ENCODE measurements at regions not wholly inside any gene's neighbourhood (a gene's known extent, or its start where the extent isn't known, plus 50 kb on each side); places are given as distances from the start of the nearest gene placed in this dataset.
A peak's percentile ranks its signal among the peaks of the same experiment; 100 is the strongest.
"Not testable (repeated sequence)": the region's sequence is repeated elsewhere in the genome, so short reads cannot be mapped to it uniquely, and the experiment has no call there.

GRCh38 chr15:21174761-21175160 lies 265.5 kb downstream of the POTEB3 start:
- H3K9me3 Mint-ChIP-seq, POLR2A ChIA-PET, DNase-seq, H3K27ac Mint-ChIP-seq, H3K4me3 Mint-ChIP-seq, H3K36me3 Mint-ChIP-seq, H3K4me1 Mint-ChIP-seq, ATAC-seq, H3K27me3 Mint-ChIP-seq: not testable (repeated sequence)

DNA sequence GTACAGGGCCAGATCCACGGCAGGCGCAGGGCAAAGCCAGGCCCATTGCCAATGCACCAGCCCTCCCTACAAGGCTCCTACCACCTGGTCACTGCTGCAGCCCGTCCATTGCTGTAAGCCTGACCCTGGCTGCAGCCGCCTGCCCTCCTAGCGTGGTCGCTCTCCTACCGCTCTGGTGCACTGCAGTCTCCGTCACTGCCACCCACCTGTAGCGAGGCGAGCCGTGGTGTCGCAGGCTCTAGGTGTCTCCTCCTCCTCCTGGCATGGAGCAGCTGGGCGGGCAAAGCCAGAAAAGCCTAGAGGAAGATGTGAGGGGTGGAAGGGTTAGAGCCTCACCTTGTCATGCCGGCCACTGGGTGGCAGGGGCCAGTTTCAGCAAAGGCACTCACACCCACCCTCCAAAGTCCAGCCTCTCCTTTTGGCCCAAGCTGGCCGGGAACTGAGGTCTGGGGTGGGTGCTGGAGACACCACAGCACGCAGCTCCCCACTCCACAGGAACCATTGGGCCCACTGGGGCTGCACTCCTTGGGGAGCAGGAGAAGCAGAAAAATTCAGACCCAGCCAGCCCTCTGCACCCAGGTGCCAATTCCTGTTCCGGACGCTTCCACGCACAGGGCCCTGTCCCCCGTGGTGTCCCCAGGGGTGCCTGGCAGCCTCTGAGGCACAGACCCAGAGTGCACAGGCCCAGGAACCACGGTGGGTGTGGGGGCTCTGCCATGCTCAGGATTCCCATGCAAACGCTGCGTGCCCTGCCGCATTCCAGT lies 285.3 kb upstream of the POTEB2 start:
- ATAC-seq, H3K36me3 Mint-ChIP-seq, H3K27me3 Mint-ChIP-seq, DNase-seq, H3K4me1 Mint-ChIP-seq, POLR2A ChIA-PET, H3K9me3 Mint-ChIP-seq, H3K4me3 Mint-ChIP-seq, H3K27ac Mint-ChIP-seq: not testable (repeated sequence)

GRCh38 chr15:21148136-21148535 lies 282.0 kb upstream of the POTEB2 start:
- DNase-seq, POLR2A ChIA-PET, H3K27ac Mint-ChIP-seq, ATAC-seq, H3K36me3 Mint-ChIP-seq, H3K4me1 Mint-ChIP-seq, H3K27me3 Mint-ChIP-seq, H3K4me3 Mint-ChIP-seq: not testable (repeated sequence)
- peaks cover 0 to 11% (median 0%) of the 10 kb centered on the region in 9 donors for H3K9me3 Mint-ChIP-seq

GRCh38 chr15:21133893-21134292 lies 267.8 kb upstream of the POTEB2 start:
- ATAC-seq, H3K4me1 Mint-ChIP-seq, H3K27ac Mint-ChIP-seq, H3K4me3 Mint-ChIP-seq, POLR2A ChIA-PET, DNase-seq, H3K27me3 Mint-ChIP-seq, H3K36me3 Mint-ChIP-seq, H3K9me3 Mint-ChIP-seq: not testable (repeated sequence)

DNA sequence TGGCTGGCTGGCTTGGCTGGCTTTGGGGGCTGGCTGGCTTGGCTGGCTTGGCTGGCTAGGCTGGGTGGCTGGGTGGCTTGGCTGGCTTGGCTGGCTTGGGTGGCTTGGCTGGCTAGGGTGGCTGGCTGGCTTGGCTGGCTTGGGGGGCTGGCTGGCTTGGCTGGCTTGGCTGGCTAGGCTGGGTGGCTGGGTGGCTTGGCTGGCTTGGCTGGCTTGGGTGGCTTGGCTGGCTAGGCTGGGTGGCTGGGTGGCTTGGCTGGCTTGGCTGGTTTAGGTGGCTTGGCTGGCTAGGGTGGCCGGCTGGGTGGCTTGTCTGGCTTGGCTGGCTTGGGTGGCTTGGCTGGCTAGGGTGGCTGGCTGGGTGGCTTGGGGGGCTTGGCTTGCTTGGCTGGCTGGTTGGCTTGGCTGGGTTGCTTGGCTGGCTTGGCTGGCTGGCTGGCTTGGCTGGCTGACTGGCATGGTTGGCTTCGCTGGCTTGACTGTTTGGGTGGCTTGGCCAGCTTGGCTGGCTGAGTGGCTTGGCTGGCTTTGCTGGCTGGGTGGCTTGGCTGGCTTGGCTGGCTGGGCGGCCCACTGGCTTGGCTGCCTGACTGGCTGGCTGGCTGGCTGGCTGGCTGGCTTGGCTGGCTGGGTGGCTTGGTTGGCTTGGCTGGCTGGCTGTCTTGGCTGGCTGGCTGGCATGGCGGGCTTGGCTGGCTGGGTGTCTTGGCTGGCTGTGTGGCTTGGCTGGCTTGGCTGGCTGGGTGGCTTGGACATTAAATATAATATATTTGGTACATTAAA lies 246.3 kb upstream of the POTEB2 start:
- H3K27ac Mint-ChIP-seq, POLR2A ChIA-PET, ATAC-seq, H3K4me3 Mint-ChIP-seq, H3K27me3 Mint-ChIP-seq, H3K9me3 Mint-ChIP-seq, H3K4me1 Mint-ChIP-seq, H3K36me3 Mint-ChIP-seq: not testable (repeated sequence)
- peak in 1 of 10 donors; percentile 6 for DNase-seq

DNA sequence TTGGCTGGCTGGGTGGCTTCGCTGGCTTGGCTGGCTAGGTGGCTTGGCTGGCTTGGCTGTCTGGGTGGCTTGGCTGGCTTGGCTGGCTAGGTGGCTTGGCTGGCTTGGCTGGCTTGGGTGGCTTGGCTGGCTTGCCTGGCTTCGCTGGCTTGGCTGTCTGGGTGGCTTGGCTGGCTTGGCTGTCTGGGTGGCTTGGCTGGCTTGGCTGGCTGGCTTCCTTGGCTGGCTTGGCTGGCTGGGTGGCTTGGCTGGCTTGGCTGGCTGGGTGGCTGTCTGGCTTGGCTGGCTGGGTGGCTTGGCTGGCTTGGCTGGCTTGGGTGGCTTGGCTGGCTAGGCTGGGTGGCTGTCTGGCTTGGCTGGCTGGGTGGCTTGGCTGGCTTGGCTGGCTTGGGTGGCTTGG lies 245.7 kb upstream of the POTEB2 start:
- H3K4me1 Mint-ChIP-seq, H3K27ac Mint-ChIP-seq, H3K4me3 Mint-ChIP-seq, ATAC-seq, POLR2A ChIA-PET, H3K36me3 Mint-ChIP-seq, H3K27me3 Mint-ChIP-seq, H3K9me3 Mint-ChIP-seq: not testable (repeated sequence)
- DNase-seq: peak in 3 of 10 donors; percentile 18 to 60 (median 20)

GRCh38 chr15:21111172-21111571 lies 245.1 kb upstream of the POTEB2 start:
- H3K4me1 Mint-ChIP-seq, POLR2A ChIA-PET, ATAC-seq: not testable (repeated sequence)

DNA sequence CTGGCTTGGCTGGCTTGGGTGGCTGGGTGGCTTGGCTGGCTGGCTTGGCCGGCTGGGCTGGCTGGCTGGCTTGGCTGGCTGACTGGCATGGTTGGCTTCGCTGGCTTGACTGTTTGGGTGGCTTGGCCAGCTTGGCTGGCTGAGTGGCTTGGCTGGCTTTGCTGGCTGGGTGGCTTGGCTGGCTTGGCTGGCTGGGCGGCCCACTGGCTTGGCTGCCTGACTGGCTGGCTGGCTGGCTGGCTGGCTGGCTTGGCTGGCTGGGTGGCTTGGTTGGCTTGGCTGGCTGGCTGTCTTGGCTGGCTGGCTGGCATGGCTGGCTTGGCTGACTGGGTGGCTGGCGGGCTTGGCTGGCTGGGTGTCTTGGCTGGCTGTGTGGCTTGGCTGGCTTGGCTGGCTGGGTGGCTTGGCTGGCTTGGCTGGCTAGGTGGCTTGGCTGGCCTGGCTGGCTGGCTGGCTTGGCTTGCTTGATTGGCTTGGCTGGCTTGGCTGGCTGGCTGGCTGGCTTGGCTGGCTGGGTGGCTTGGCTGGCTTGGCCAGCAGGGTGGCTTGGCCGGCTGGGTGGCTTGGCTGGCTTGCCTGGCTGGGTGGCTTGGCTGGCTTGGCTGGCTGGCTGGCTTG lies 244.2 kb upstream of the POTEB2 start:
- H3K36me3 Mint-ChIP-seq, ATAC-seq, H3K4me3 Mint-ChIP-seq: not testable (repeated sequence)

More at GRCh38 chr15:21111172-21111571, 245.1 kb upstream of the POTEB2 start:
- DNase-seq, H3K36me3 Mint-ChIP-seq, H3K27me3 Mint-ChIP-seq, H3K9me3 Mint-ChIP-seq, H3K4me3 Mint-ChIP-seq, H3K27ac Mint-ChIP-seq: not testable (repeated sequence)

DNA sequence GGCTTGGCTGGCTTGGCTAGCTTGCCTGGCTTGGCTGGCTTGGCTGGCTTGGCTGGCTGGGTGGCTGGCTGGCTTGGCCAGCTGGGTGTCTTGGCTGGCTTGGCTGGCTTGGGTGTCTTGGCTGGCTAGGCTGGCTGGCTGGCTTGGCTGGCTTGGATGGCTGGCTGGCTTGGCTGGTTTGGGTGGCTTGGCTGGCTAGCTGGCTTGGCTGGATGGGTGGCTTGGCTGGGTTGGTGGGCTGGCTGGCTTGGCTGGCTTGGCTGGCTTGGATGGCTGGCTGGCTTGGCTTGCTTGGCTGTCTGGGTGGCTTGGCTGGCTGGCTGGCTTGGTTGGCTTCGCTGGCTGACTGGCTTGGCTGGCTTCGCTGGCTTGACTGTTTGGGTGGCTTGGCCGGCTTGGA lies 242.3 kb upstream of the POTEB2 start:
- POLR2A ChIA-PET, H3K36me3 Mint-ChIP-seq, ATAC-seq: not testable (repeated sequence)

More for the DNA sequence above, 244.2 kb upstream of the POTEB2 start:
- peak in 9 of 10 donors; percentile 3 to 83 (median 21) for DNase-seq
- H3K27ac Mint-ChIP-seq, H3K27me3 Mint-ChIP-seq, POLR2A ChIA-PET, H3K9me3 Mint-ChIP-seq, H3K4me1 Mint-ChIP-seq: not testable (repeated sequence)

GRCh38 chr15:21107399-21108381 lies 241.6 kb upstream of the POTEB2 start:
- H3K27me3 Mint-ChIP-seq, H3K36me3 Mint-ChIP-seq, H3K9me3 Mint-ChIP-seq, POLR2A ChIA-PET, H3K4me1 Mint-ChIP-seq, H3K27ac Mint-ChIP-seq, H3K4me3 Mint-ChIP-seq, ATAC-seq: not testable (repeated sequence)
- peak in 4 of 10 donors; percentile 4 to 71 (median 10) for DNase-seq

More for the DNA sequence above, 242.3 kb upstream of the POTEB2 start:
- not testable (repeated sequence) for DNase-seq, H3K4me1 Mint-ChIP-seq, H3K27me3 Mint-ChIP-seq, H3K9me3 Mint-ChIP-seq, H3K4me3 Mint-ChIP-seq, H3K27ac Mint-ChIP-seq

GRCh38 chr15:21096599-21096998 lies 230.5 kb upstream of the POTEB2 start:
- H3K9me3 Mint-ChIP-seq, H3K27ac Mint-ChIP-seq, H3K4me1 Mint-ChIP-seq, ATAC-seq, POLR2A ChIA-PET, H3K27me3 Mint-ChIP-seq, H3K36me3 Mint-ChIP-seq, H3K4me3 Mint-ChIP-seq, DNase-seq: not testable (repeated sequence)

GRCh38 chr15:21079544-21079943 lies 213.4 kb upstream of the POTEB2 start:
- H3K27ac Mint-ChIP-seq, ATAC-seq, H3K9me3 Mint-ChIP-seq, DNase-seq, H3K4me1 Mint-ChIP-seq, H3K27me3 Mint-ChIP-seq, POLR2A ChIA-PET, H3K36me3 Mint-ChIP-seq, H3K4me3 Mint-ChIP-seq: not testable (repeated sequence)

All from naive thymus-derived CD8-positive, alpha-beta T cell (primary cell).